Panc1 (cell line): ENCODE measurements at regions not wholly inside any gene's neighbourhood (a gene's known extent, or its start where the extent isn't known, plus 50 kb on each side); places are given as distances from the start of the nearest gene placed in this dataset.

ENCODE experiments used
- CTCF ChIP-seq: fragments of 450-650 bp; IDR thresholded peaks from 2 replicates; pipeline ENCODE4 v1.5.1; 2017; ENCODE audit warnings: mild to moderate bottlenecking
- POLR2AphosphoS5 ChIP-seq: IDR thresholded peaks from 2 replicates; pipeline ENCODE4 v1.6.1; 2012; ENCODE audit warnings: mild to moderate bottlenecking, low read depth, low read length, moderate library complexity
- REST ChIP-seq, 2 experiments: IDR thresholded peaks; 2 replicates each; pipeline ENCODE4 v1.6.1; 2011 to 2012; ENCODE audit warnings: low read depth in 2 of 2, control low read depth in 1 of 2, low read length in 1 of 2, mild to moderate bottlenecking in 1 of 2, moderate library complexity in 1 of 2; ENCODE audit not compliant: insufficient read depth in 1 of 2

GRCh38 chr1:17944646-17945045 is 163.0 kb upstream of the IGSF21 start:
- TF ChIP-seq CTCF = no peak
- TF ChIP-seq POLR2AphosphoS5 = no peak
- TF ChIP-seq REST (IDR thresholded peaks at IDR 0.05; ENCODE audit: insufficient read depth in 1 of 2, low read depth in 2 of 2, low read length in 1 of 2) = no peak
